ENCODE measurements at regions not wholly inside any gene's neighbourhood (a gene's known extent, or its start where the extent isn't known, plus 50 kb on each side); places are given as distances from the start of the nearest gene placed in this dataset.

- TF ChIP-seq CTCF (IDR thresholded peaks at IDR 0.05; ENCODE audit: low read length), result no peak
- TF ChIP-seq EZH2 (optimal IDR thresholded peaks at IDR 0.05; ENCODE audit: low read depth, low read length), result no peak
- no peak for TF ChIP-seq EZH2phosphoT487 (IDR thresholded peaks at IDR 0.05; ENCODE audit: low read length)
Measured at GRCh38 chr1:22328331-22329147, 123.1 kb upstream of the ZBTB40 start.

Data from MM.1S (cell line).